ENCODE measurements at regions not wholly inside any gene's neighbourhood (a gene's known extent, or its start where the extent isn't known, plus 50 kb on each side); places are given as distances from the start of the nearest gene placed in this dataset.

DNA sequence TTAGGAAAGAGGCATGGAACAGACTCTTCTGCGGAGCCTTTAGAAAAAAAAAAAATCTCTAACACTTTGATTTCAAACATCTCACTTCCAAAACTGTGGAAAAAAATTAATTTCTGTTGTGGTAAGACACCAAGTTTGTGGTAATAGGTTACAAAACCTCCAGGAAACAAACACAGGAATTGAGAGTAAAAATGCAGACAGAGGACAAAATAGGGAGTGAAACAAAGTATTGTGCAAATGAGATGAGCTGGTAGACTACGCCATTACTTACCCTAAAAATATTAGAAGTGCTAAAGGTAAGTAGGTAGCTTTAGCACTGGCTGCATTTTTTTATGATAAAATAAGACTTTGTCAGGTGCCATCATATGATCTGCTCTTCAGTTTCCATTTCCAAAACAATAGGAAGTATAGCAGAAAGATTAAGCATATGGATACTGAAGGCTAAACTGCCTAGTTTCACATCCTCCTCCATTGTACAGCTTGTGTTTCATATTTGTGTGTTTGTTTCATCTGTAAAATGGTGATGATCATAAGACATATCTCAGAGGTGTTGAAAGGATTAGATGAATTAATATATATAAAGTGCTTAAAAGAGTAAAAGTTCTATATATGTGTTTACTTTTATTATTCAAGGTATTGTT, 309.2 kb downstream of the NR4A2 start:
- H3F3A ChIP-seq (ENCODE audit: control insufficient read depth, insufficient read depth): no peaks in the 10 kb centered on the region
- TF ChIP-seq, protein P1, sequence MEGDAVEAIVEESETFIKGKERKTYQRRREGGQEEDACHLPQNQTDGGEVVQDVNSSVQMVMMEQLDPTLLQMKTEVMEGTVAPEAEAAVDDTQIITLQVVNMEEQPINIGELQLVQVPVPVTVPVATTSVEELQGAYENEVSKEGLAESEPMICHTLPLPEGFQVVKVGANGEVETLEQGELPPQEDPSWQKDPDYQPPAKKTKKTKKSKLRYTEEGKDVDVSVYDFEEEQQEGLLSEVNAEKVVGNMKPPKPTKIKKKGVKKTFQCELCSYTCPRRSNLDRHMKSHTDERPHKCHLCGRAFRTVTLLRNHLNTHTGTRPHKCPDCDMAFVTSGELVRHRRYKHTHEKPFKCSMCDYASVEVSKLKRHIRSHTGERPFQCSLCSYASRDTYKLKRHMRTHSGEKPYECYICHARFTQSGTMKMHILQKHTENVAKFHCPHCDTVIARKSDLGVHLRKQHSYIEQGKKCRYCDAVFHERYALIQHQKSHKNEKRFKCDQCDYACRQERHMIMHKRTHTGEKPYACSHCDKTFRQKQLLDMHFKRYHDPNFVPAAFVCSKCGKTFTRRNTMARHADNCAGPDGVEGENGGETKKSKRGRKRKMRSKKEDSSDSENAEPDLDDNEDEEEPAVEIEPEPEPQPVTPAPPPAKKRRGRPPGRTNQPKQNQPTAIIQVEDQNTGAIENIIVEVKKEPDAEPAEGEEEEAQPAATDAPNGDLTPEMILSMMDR (IDR thresholded peaks at IDR 0.05; ENCODE audit: low read depth, low read length, poor library complexity, severe bottlenecking): no peak
- TF ChIP-seq EZH2phosphoT487 (IDR thresholded peaks at IDR 0.05; ENCODE audit: borderline replicate concordance, low read length): no peak
- no peaks in the 10 kb centered on the region for H3K9me2 ChIP-seq (replicated peaks; ENCODE audit: control insufficient read depth, low read length)

DNA sequence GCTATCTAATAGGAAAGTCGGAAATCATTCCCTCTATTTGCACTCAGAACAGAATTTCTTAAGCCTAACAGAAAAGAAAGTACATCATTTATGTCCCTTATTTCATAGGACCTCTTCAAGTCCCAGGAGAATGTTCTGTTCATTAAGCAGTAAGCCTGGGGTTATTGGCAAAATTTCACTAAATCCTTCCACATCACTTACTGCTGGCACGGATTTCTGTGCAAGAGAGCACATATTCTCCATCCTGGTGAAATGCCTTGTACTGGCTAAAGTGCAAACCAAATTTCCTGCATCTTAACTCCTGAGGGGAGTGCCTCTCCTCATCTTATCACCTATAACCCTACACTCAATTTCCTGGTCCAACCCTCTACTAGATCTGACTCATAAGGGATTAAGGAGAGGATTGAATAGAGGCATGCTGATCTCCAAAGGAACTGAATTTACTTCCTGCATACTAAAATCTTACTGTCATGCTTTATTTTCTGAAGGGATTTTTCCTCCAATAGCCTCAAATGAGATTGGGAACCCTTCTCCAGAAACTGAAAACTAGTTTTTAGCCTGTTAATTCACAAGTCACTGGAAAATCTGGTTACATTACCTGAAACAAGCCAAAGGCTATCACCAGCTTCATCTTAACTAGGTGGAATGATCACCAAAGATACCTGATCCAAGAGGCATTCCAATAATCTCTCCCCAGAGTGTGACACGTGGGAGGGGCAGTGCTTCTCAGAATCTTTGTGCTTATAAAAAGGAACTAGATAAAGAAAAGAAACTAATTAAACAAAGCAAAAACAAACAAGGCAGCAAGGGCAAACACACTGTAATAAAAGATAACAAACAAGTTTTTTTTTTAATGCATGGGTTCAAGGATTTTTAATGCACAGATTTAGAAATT, 311.1 kb downstream of the NR4A2 start:
- TF ChIP-seq, protein P1 (IDR thresholded peaks at IDR 0.05; ENCODE audit: low read depth, low read length, poor library complexity, severe bottlenecking): no peak
- TF ChIP-seq EZH2phosphoT487 (IDR thresholded peaks at IDR 0.05; ENCODE audit: borderline replicate concordance, low read length): no peak
- Histone ChIP-seq H3K4me3 (ENCODE audit: low read length) (no peak overlapping the region), H3K27ac (ENCODE audit: low read depth, low read length) (no peak overlapping the region)

More for the DNA sequence above, 309.2 kb downstream of the NR4A2 start:
- Histone ChIP-seq H4K20me1 (ENCODE audit: control insufficient read depth, insufficient read depth, low read depth, low read length) (no peaks in the 10 kb centered on the region), H3K9me3 (ENCODE audit: control insufficient read depth, insufficient read depth, low read length) (no peaks in the 10 kb centered on the region), H3K27me3 (ENCODE audit: control insufficient read depth, low read length) (no peaks in the 10 kb centered on the region; the same call in 1 of the 2 replicates), H3K4me3 (ENCODE audit: low read length) (no peak overlapping the region), H3K27ac (ENCODE audit: low read depth, low read length) (no peak overlapping the region), H3K4me1 (ENCODE audit: control insufficient read depth, low read length) (no peaks in the 10 kb centered on the region), H3K36me3 (ENCODE audit: control insufficient read depth, low read length) (no peaks in the 10 kb centered on the region), H3K4me2 (ENCODE audit: low read length) (no peak overlapping the region), H3K79me2 (ENCODE audit: control insufficient read depth, low read length) (no peaks in the 10 kb centered on the region)

DNA sequence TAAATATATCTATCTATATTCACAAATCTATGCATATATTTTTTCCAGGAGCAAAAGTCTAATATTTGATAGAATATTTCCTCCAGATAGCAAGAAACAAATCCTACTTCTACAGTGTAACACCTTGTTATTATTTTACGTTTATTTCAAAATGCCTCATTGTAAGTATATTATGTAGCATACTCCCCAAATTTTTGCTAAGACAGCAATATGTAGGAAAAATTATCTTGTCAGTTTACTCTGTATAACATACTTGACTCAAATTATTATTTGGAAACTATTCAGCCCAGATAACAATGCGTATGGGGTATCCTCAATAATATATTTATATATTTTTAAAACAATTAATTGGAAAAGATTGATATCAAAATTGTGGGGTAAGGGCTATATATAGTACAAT, 313.2 kb downstream of the NR4A2 start:
- H3K27me3 ChIP-seq (ENCODE audit: control insufficient read depth, low read length): no peaks in the 10 kb centered on the region; the same call in 1 of the 2 replicates
- H3F3A ChIP-seq (ENCODE audit: control insufficient read depth, insufficient read depth): no peaks in the 10 kb centered on the region
- no peaks in the 10 kb centered on the region for H3K9me3 ChIP-seq (ENCODE audit: control insufficient read depth, insufficient read depth, low read length)
- H3K4me3 ChIP-seq (ENCODE audit: low read length): no peak overlapping the region
- no peaks in the 10 kb centered on the region for H3K4me1 ChIP-seq (ENCODE audit: control insufficient read depth, low read length)
- no peaks in the 10 kb centered on the region for H4K20me1 ChIP-seq (ENCODE audit: control insufficient read depth, insufficient read depth, low read depth, low read length)
- H3K9me2 ChIP-seq (replicated peaks; ENCODE audit: control insufficient read depth, low read length): no peaks in the 10 kb centered on the region
- no peaks in the 10 kb centered on the region for H3K36me3 ChIP-seq (ENCODE audit: control insufficient read depth, low read length)
- no peak overlapping the region for H3K4me2 ChIP-seq (ENCODE audit: low read length)
- no peaks in the 10 kb centered on the region for H3K79me2 ChIP-seq (ENCODE audit: control insufficient read depth, low read length)
- H3K27ac ChIP-seq (ENCODE audit: low read depth, low read length): no peak overlapping the region
- TF ChIP-seq, protein P1 (IDR thresholded peaks at IDR 0.05; ENCODE audit: low read depth, low read length, poor library complexity, severe bottlenecking): no peak
- TF ChIP-seq EZH2phosphoT487 (IDR thresholded peaks at IDR 0.05; ENCODE audit: borderline replicate concordance, low read length): no peak

More for the DNA sequence above, 311.1 kb downstream of the NR4A2 start:
- no peaks in the 10 kb centered on the region; the same call in 1 of the 2 replicates for H3K27me3 ChIP-seq (ENCODE audit: control insufficient read depth, low read length)
- H3K4me1 ChIP-seq (ENCODE audit: control insufficient read depth, low read length): no peaks in the 10 kb centered on the region
- no peaks in the 10 kb centered on the region for H4K20me1 ChIP-seq (ENCODE audit: control insufficient read depth, insufficient read depth, low read depth, low read length)
- no peaks in the 10 kb centered on the region for H3K79me2 ChIP-seq (ENCODE audit: control insufficient read depth, low read length)
- H3K36me3 ChIP-seq (ENCODE audit: control insufficient read depth, low read length): no peaks in the 10 kb centered on the region
- H3F3A ChIP-seq (ENCODE audit: control insufficient read depth, insufficient read depth): no peaks in the 10 kb centered on the region
- no peaks in the 10 kb centered on the region for H3K9me3 ChIP-seq (ENCODE audit: control insufficient read depth, insufficient read depth, low read length)
- no peak overlapping the region for H3K4me2 ChIP-seq (ENCODE audit: low read length)
- no peaks in the 10 kb centered on the region for H3K9me2 ChIP-seq (replicated peaks; ENCODE audit: control insufficient read depth, low read length)

Measured in DOHH2 (cell line).